Skeletal muscle tissue (tissue), 3 donors: ENCODE measurements at regions not wholly inside any gene's neighbourhood (a gene's known extent, or its start where the extent isn't known, plus 50 kb on each side); places are given as distances from the start of the nearest gene placed in this dataset.
A peak's percentile ranks its signal among the peaks of the same experiment; 100 is the strongest.

Source experiments
- H3K27ac ChIP-seq: one replicate; pipeline ENCODE4 v1.7.0; 2013; ENCODE audit warnings: mild to moderate bottlenecking, low read depth, low read length, inconsistent platforms
- H3K27me3 ChIP-seq, 3 donors: one replicate each; pipeline ENCODE4 v1.7.0; 2013; ENCODE audit warnings: low read length in 3 of 3; ENCODE audit not compliant: control insufficient read depth in 3 of 3, insufficient read depth in 3 of 3
- H3K36me3 ChIP-seq, 3 donors: one replicate each; pipeline ENCODE4 v1.7.0; 2013; ENCODE audit warnings: low read length in 3 of 3; ENCODE audit not compliant: control insufficient read depth in 3 of 3, insufficient read depth in 3 of 3
- H3K4me1 ChIP-seq, 3 donors: one replicate each; pipeline ENCODE4 v1.7.0; 2013; ENCODE audit warnings: low read length in 3 of 3, mild to moderate bottlenecking in 3 of 3; ENCODE audit not compliant: control insufficient read depth in 3 of 3, insufficient read depth in 3 of 3
- H3K4me3 ChIP-seq, 3 donors: one replicate each; pipeline ENCODE4 v1.7.0; 2013; ENCODE audit warnings: low read length in 3 of 3
- H3K9ac ChIP-seq, 3 donors: one replicate each; pipeline ENCODE4 v1.7.0; 2013; ENCODE audit warnings: low read length in 3 of 3, mild to moderate bottlenecking in 3 of 3, moderate library complexity in 2 of 3, low read depth in 1 of 3
- H3K9me3 ChIP-seq, 3 donors: one replicate each; pipeline ENCODE4 v1.7.0; 2013; ENCODE audit warnings: low read length in 3 of 3; ENCODE audit not compliant: control insufficient read depth in 3 of 3
- donor health status: Osteomylitis.

DNA sequence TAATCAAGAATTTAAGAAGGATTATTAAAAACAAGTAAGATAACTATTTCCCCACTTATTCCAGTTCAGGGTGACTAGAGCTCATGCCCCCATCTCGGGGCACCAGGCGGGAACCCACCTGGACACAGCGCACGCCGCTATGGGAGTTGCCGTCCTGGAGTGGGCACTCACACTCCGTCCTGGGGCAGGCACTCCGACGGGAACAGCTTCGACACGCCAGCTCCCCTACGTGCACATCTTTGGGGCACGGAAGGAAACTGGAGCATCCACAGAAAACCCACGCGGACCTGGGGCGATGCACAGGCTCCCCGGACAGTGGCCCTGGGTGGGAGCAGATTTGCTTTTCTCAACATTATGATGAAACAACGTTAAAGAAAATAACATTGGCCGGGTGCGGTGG lies 52.0 kb upstream of the GATA5 start:
- H3K4me3 ChIP-seq = no peak overlapping the region
- no peak overlapping the region for H3K9ac ChIP-seq
- no peaks in the 10 kb centered on the region for H3K36me3 ChIP-seq
- peaks cover 8 to 17% (median 9%) of the 10 kb centered on the region in 3 donors for H3K27me3 ChIP-seq
- no peaks in the 10 kb centered on the region for H3K9me3 ChIP-seq
- no peak overlapping the region for H3K27ac ChIP-seq
- peaks cover 8 to 25% (median 21%) of the 10 kb centered on the region in 3 donors for H3K4me1 ChIP-seq

DNA sequence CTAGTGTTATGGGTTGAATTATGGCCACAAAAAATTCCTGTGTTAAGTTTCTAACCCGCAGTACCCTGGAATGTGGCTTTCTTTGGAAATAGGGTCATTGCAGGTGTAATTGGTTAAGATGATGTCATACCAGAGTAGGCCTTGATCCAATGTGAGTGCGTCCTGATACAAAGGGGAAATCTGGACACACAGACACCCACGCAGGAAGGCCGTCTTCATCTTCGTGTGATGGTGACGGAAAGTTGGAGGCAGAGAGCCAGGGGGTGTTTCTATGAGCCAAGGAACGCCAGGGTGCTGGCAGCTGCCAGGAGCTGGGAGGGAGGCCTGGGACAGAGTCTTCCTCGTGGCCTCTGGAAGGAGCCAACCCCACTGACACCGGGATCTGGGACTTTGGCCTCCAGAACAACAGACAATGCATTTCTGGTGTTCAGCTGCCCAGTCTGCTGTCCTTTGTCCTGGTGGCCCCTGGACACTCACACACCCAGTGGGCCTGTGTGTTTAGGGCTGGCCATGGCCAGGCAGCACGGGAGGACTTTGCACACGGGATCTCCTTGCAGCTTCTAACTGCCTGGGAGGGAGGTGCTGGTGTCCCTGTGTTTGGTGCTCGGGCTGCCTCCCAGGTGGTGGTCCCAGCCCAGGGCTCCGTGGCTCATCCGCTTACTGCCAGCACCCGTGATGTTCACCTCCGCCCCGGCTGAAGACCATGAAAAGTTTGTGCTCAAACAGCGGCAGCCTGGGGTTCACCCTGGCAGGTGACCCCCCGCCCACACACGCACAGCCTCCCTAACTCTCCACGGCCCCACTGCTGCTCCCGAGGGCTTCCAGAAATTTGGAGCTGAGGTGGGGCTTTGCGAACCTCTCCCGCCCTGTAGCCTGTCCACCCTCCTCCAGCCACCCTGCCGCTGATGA lies 53.4 kb upstream of the GATA5 start:
- peaks cover 8 to 9% (median 8%) of the 10 kb centered on the region in 3 donors for H3K27me3 ChIP-seq
- peak overlapping the region in 2 of 3 donors; percentile 69 to 74 for H3K9ac ChIP-seq
- H3K4me3 ChIP-seq = no peak overlapping the region
- H3K4me1 ChIP-seq = peaks cover 9 to 29% (median 24%) of the 10 kb centered on the region in 3 donors
- no peaks in the 10 kb centered on the region for H3K36me3 ChIP-seq
- H3K9me3 ChIP-seq = no peaks in the 10 kb centered on the region
- H3K27ac ChIP-seq = no peak overlapping the region

DNA sequence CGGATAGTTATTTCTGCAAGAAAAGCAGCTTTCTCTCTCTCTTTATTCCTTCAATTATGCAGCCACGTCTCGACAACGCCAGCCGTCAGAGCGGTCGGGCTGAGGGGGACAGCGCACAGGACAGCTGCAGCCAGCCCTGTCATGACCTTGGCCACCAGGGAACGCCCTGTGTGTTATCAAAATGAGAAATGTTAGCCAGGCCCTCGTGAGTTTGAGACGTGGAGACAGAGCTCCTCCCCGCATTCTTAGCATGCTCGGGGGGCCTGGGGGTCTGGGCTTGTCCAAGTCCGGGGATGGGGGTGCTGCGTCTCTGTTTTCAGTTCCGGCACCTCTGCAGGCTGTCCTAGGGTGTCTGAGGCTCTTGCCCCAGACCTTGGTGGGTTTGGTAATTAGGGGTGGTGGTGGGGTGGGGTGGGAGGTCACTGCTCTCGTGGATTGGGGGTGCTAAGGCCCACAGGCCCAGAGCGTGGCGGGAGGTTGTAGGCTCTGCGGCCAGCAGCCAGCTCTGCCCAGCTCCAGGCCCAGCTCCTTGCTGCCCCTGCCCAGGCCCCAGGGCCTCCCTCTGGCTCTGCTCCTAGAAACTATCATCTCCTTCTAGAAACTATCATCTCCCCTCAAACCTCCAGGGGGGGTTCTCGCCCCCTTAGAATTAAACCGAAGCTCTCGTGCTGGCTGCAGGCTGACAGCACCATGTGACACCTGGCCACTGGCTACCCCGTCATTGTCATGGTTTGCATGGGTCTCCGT lies 54.3 kb upstream of the GATA5 start:
- no peak overlapping the region for H3K27ac ChIP-seq
- H3K9me3 ChIP-seq = no peaks in the 10 kb centered on the region
- peaks cover 16 to 35% (median 31%) of the 10 kb centered on the region in 3 donors for H3K4me1 ChIP-seq
- no peak overlapping the region for H3K4me3 ChIP-seq
- H3K27me3 ChIP-seq = peaks cover 8 to 9% (median 8%) of the 10 kb centered on the region in 3 donors
- H3K9ac ChIP-seq = peak overlapping the region in 2 of 3 donors; percentile 69 to 74
- H3K36me3 ChIP-seq = no peaks in the 10 kb centered on the region

DNA sequence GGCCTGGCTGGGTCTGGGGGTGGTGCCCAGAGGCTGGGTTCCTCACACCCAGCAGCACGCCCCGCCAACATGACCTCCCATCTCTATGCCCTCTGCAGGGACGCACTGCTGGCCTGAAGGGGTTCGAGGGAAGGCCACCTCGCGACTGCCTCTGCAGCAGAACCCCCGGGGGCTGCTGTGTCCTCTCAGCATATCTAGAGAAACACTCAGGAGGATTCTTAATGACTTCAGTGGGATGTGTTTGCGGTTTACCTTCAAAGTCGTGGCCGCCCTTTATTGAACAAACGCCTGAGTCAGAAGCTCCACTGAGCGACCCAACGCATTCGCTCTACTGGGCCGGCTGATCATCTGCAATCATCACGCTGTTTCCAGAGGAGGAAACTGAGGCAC lies 54.8 kb upstream of the GATA5 start:
- peak overlapping the region in 1 of 3 donors; percentile 69 for H3K9ac ChIP-seq
- H3K27me3 ChIP-seq = peaks cover 5 to 8% (median 8%) of the 10 kb centered on the region in 3 donors
- no peak overlapping the region for H3K4me3 ChIP-seq
- no peaks in the 10 kb centered on the region for H3K9me3 ChIP-seq
- H3K4me1 ChIP-seq = peaks cover 21 to 41% (median 36%) of the 10 kb centered on the region in 3 donors
- no peaks in the 10 kb centered on the region for H3K36me3 ChIP-seq
- no peak overlapping the region for H3K27ac ChIP-seq

DNA sequence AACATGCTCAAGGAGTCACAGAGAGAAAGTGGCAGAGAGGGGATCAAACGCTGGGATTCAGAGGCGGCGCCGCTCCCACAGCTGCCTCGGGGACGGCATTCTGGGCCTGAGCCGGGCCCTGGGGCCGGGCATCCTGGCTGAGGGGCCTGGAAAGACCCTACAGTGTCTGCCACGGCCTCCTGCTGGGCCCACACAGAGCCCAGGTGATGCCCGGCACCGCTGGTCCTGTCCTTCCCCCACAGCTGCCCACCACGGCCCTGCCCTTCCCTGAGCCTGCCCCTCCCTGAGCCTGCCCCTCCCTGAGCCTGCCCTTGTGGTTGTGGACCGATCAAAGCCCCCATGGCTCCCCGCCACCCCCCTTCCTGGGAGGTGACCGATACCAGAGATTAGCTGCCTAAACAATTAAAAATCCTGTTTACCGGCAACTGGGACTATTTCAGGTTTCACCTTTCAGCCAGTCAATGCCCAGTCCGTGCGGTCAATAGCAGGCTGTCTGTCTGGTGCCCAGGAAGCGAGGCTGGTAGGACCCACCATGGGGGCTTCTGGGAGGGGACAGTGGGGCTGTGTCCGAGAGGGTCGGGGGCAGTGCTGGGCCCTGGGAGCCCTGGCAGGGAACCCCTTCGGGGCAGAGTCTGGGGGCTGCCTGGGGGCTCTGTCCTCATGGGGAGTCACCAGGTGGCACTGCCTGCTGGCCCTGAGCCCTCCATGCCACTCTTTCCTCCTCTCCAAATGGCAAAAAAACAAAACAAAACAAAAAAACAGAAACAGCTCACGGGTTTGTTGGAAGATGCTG lies 55.4 kb upstream of the GATA5 start:
- Histone ChIP-seq H3K4me1 (peaks cover 24 to 47% (median 41%) of the 10 kb centered on the region in 3 donors), H3K4me3 (no peak overlapping the region), H3K36me3 (no peaks in the 10 kb centered on the region), H3K27me3 (peaks cover 0 to 2% (median 2%) of the 10 kb centered on the region in 3 donors), H3K9me3 (no peaks in the 10 kb centered on the region), H3K27ac (no peak overlapping the region), H3K9ac (no peak overlapping the region)

DNA sequence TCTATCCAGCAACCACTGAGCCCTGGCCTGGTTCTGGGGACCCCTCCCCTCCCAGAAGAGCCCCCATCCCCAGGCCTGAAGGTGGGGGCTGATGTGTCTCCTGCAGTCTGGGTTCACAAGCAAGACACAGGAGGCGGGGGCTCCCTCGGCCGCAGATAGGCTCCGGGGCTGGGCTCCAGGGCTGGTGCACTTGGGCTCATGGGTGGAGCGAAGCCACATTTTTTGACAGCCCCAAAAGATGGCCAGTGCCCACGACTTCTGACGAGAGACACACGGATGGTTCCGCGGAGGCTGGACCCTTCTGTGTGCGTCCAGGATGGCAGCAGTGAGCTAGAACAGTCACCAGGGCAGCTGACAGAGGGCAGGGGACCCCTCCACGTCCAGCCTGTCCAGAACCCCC lies 57.1 kb upstream of the GATA5 start:
- Histone ChIP-seq H3K36me3 (no peaks in the 10 kb centered on the region), H3K4me3 (no peak overlapping the region), H3K4me1 (peaks cover 40 to 63% (median 56%) of the 10 kb centered on the region in 3 donors), H3K27ac (no peak overlapping the region), H3K9ac (no peak overlapping the region), H3K9me3 (no peaks in the 10 kb centered on the region), H3K27me3 (peaks cover 0 to 3% (median 0%) of the 10 kb centered on the region in 3 donors)

DNA sequence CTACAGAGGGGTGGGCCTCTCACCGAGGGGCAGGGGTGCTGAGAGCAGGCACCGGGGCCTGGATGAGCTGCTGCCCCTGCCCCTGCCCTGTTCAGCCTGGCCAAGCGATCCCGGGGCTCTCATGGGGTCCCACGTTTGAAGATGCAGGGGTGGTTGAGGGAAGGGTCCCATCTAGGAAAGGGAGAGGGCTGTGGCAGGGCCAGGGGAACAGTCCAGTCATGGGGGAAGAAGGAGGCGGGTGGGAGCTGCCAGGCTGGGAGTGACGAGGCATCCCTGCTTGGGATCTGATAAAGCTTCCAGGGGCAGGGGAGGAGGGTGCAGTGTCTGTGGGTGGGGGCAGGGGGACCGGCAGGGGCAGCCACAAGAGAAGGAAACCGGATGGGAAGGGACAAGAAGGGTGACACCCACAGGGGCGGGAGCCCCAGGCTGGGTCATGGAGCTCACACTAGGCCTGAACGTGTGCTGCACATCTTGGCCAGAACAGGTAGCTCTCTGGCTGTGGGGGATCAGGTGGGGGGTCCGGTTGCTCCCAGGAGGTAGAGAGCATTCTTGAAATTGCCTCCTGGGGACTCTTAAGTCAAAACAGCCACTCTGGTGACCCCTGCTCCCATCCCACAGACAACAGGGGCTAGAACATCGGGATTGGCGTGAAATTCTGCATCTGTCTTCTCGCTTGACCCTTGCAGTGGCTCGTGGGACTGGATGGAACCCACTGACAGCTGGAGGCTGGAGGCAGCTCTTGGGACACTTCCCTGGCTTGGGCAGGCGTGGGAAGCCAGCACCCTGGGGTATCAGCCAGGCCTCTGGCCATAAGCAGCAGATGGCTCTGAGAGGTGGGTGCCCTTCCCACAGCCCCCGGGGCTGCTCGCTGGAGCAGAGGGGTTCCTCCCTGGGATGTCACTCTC lies 58.0 kb upstream of the GATA5 start:
- H3K9me3 ChIP-seq = no peaks in the 10 kb centered on the region
- H3K9ac ChIP-seq = peak overlapping the region; percentile 5 to 50 (median 38)
- peaks cover 45 to 68% (median 62%) of the 10 kb centered on the region in 3 donors for H3K4me1 ChIP-seq
- no peak overlapping the region for H3K4me3 ChIP-seq
- peaks cover 0 to 3% (median 0%) of the 10 kb centered on the region in 3 donors for H3K27me3 ChIP-seq
- no peaks in the 10 kb centered on the region for H3K36me3 ChIP-seq
- H3K27ac ChIP-seq = peak overlapping the region; percentile 98

DNA sequence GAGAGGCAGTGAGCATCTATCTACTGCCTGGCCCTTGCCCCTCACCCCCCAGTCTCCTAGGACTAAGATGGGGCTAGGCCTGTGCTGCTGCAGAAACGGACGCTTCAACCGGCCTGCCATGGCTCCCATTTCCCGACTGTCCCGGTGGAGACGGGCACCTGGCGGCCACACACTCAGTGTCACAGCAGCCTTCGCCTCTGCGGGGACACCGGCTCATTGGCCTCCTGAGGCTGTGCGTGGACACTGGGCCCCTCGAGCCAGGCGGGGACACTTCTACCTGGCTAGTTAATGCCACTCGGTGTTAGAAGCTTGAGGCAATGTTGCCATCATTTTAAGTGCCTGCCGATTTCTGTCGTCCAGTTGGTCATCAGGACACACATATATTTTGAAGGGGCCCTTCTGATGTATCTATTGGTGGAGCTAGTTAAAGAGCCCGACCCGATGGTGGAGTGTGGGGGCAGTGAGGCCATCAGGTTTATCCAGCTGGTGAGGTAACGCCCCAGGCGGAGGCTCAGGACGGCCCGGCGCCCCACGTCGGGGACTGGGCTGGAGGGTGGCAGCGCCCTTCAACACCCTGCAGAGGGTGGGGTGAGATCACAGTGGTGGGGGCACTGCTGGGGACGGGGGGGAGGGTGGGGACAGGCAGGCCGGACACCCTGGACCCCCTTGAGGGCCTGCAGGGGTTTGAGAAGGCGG lies 58.9 kb upstream of the GATA5 start:
- no peak overlapping the region for H3K4me3 ChIP-seq
- H3K9me3 ChIP-seq = no peaks in the 10 kb centered on the region
- peak overlapping the region; percentile 83 to 90 (median 89) for H3K9ac ChIP-seq
- H3K27ac ChIP-seq = peak overlapping the region; percentile 98
- H3K27me3 ChIP-seq = peaks cover 0 to 3% (median 0%) of the 10 kb centered on the region in 3 donors
- peaks cover 45 to 63% (median 60%) of the 10 kb centered on the region in 3 donors for H3K4me1 ChIP-seq
- H3K36me3 ChIP-seq = no peaks in the 10 kb centered on the region
